K562 (cell line): ENCODE measurements at regions not wholly inside any gene's neighbourhood (a gene's known extent, or its start where the extent isn't known, plus 50 kb on each side); places are given as distances from the start of the nearest gene placed in this dataset.

Experiments used
- BHLHE40 ChIP-seq: IDR thresholded peaks from 2 replicates; pipeline ENCODE4 v1.6.1; 2011; ENCODE audit warnings: low read length, improper control_type of control experiment
- BRCA1 ChIP-seq, 2 experiments: fragments of 450-650 bp in 1 of 2; sonication (generic) in 1 of 2; formaldehyde crosslinking in 1 of 2; IDR thresholded peaks; 2 replicates each; pipeline versions ENCODE4 v1.5.0 to v1.6.1; 2017 to 2020; ENCODE audit warnings: mild to moderate bottlenecking in 1 of 2, missing genetic modification reagents in 1 of 2
- CTCF ChIP-seq, 3 experiments: IDR thresholded peaks in 2 of 3; conservative IDR thresholded peaks in 1 of 3; 2 replicates each; pipeline ENCODE4 v1.5.1; 2011 to 2012; ENCODE audit warnings: low read length in 3 of 3, mild to moderate bottlenecking in 3 of 3, control low read depth in 2 of 3, improper control_type of control experiment in 1 of 3, inconsistent platforms in 1 of 3, low read depth in 1 of 3, mixed read lengths in 1 of 3, moderate library complexity in 1 of 3; ENCODE audit not compliant: insufficient read depth in 2 of 3
- E2F4 ChIP-seq: sonication (generic); formaldehyde crosslinking; IDR thresholded peaks from 2 replicates; pipeline ENCODE4 v1.8.0; 2022; ENCODE audit warnings: mild to moderate bottlenecking, low read depth, missing genetic modification reagents
- ESRRB ChIP-seq: fragments of 250-450 bp; sonication (Bioruptor Pico); IDR thresholded peaks from 2 replicates; pipeline ENCODE4 v1.5.0; 2020; ENCODE audit warnings: mild to moderate bottlenecking, moderate library complexity, borderline replicate concordance
- POLR2AphosphoS5 ChIP-seq: IDR thresholded peaks from 2 replicates; pipeline ENCODE4 v1.6.1; 2011; ENCODE audit warnings: mild to moderate bottlenecking, low read depth, low read length, moderate library complexity; ENCODE audit not compliant: control insufficient read depth, insufficient read depth
- UBTF ChIP-seq, 2 experiments: IDR thresholded peaks; 2 replicates each; pipeline ENCODE4 v1.6.1; 2012; ENCODE audit warnings: improper control_type of control experiment in 2 of 2, low read depth in 2 of 2, low read length in 2 of 2, borderline replicate concordance in 1 of 2

- TF ChIP-seq CTCF (IDR thresholded peaks at IDR 0.05 in 2 of 3, conservative IDR thresholded peaks at IDR 0.05 in 1 of 3; ENCODE audit: insufficient read depth in 2 of 3, low read depth in 1 of 3, low read length in 3 of 3) (no peak), UBTF (IDR thresholded peaks at IDR 0.05; ENCODE audit: borderline replicate concordance in 1 of 2, low read depth in 2 of 2, low read length in 2 of 2) (no peak), BHLHE40 (no peak), BRCA1 (IDR thresholded peaks at IDR 0.05) (no peak), BRCA1 (CRISPR knock-in tag; IDR thresholded peaks at IDR 0.05) (no peak), POLR2AphosphoS5 (no peak), E2F4 (CRISPR knock-in tag) (no peak), ESRRB (CRISPR knock-in tag) (no peak)
Measured at GRCh38 chr1:104856518-104856917, 1106.8 kb downstream of the AMY1C start.
